ENCODE measurements at regions not wholly inside any gene's neighbourhood (a gene's known extent, or its start where the extent isn't known, plus 50 kb on each side); places are given as distances from the start of the nearest gene placed in this dataset.

GRCh38 chr2:12033494-12033893, 287.1 kb downstream of the LPIN1 start:
- DNase-seq (ENCODE audit: low read depth in 1 of 2, low spot score in 1 of 2), result no peak
- no peak for TF ChIP-seq JUND (IDR thresholded peaks at IDR 0.05; ENCODE audit: low read depth)
- in situ Hi-C loops (cut with HindIII; ENCODE audit: low pct_unique_long_range_greater_than_20kb, low sequenced_read_pairs), result no loop called here

- no peak for DNase-seq (ENCODE audit: low read depth in 1 of 2, low spot score in 1 of 2)
- in situ Hi-C loops (cut with HindIII; ENCODE audit: low pct_unique_long_range_greater_than_20kb, low sequenced_read_pairs), result no loop called here
Measured at GRCh38 chr2:12034382-12034781, 287.9 kb downstream of the LPIN1 start.

GRCh38 chr2:12035029-12035720, 288.7 kb downstream of the LPIN1 start:
- in situ Hi-C loops (cut with HindIII; ENCODE audit: low pct_unique_long_range_greater_than_20kb, low sequenced_read_pairs), result no loop called here
- DNase-seq (ENCODE audit: low read depth in 1 of 2, low spot score in 1 of 2), result no peak
- no peak for TF ChIP-seq JUND (IDR thresholded peaks at IDR 0.05; ENCODE audit: low read depth)

More at GRCh38 chr2:12034382-12034781, 287.9 kb downstream of the LPIN1 start:
- no peak for TF ChIP-seq JUND (IDR thresholded peaks at IDR 0.05; ENCODE audit: low read depth)

GRCh38 chr2:12035956-12036639, 289.7 kb downstream of the LPIN1 start:
- in situ Hi-C loops (cut with HindIII; ENCODE audit: low pct_unique_long_range_greater_than_20kb, low sequenced_read_pairs), result no loop called here
- no peak for DNase-seq (ENCODE audit: low read depth in 1 of 2, low spot score in 1 of 2)

GRCh38 chr2:12036640-12036983, 290.2 kb downstream of the LPIN1 start:
- no peak for TF ChIP-seq JUND (IDR thresholded peaks at IDR 0.05; ENCODE audit: low read depth)
- in situ Hi-C loops (cut with HindIII; ENCODE audit: low pct_unique_long_range_greater_than_20kb, low sequenced_read_pairs), result no loop called here
- no peak for DNase-seq (ENCODE audit: low read depth in 1 of 2, low spot score in 1 of 2)

More at GRCh38 chr2:12035956-12036639, 289.7 kb downstream of the LPIN1 start:
- TF ChIP-seq JUND (IDR thresholded peaks at IDR 0.05; ENCODE audit: low read depth), result no peak

GRCh38 chr2:12037301-12037700, 290.9 kb downstream of the LPIN1 start:
- TF ChIP-seq JUND (IDR thresholded peaks at IDR 0.05; ENCODE audit: low read depth), result no peak
- in situ Hi-C loops (cut with HindIII; ENCODE audit: low pct_unique_long_range_greater_than_20kb, low sequenced_read_pairs), result no loop called here
- no peak for DNase-seq (ENCODE audit: low read depth in 1 of 2, low spot score in 1 of 2)

GRCh38 chr2:12041236-12041635, 294.8 kb downstream of the LPIN1 start:
- DNase-seq (ENCODE audit: low read depth in 1 of 2, low spot score in 1 of 2), result no peak
- in situ Hi-C loops (cut with HindIII; ENCODE audit: low pct_unique_long_range_greater_than_20kb, low sequenced_read_pairs), result no loop called here
- TF ChIP-seq JUND (IDR thresholded peaks at IDR 0.05; ENCODE audit: low read depth), result no peak

- in situ Hi-C loops (cut with HindIII; ENCODE audit: low pct_unique_long_range_greater_than_20kb, low sequenced_read_pairs), result no loop called here
- no peak for TF ChIP-seq JUND (IDR thresholded peaks at IDR 0.05; ENCODE audit: low read depth)
- no peak for DNase-seq (ENCODE audit: low read depth in 1 of 2, low spot score in 1 of 2)
Measured at GRCh38 chr2:12043131-12043530, 296.7 kb downstream of the LPIN1 start.

GRCh38 chr2:12044857-12045256, 298.4 kb downstream of the LPIN1 start:
- no peak for TF ChIP-seq JUND (IDR thresholded peaks at IDR 0.05; ENCODE audit: low read depth)
- in situ Hi-C loops (cut with HindIII; ENCODE audit: low pct_unique_long_range_greater_than_20kb, low sequenced_read_pairs), result no loop called here
- DNase-seq (ENCODE audit: low read depth in 1 of 2, low spot score in 1 of 2), result no peak

- DNase-seq (ENCODE audit: low read depth in 1 of 2, low spot score in 1 of 2), result no peak
- in situ Hi-C loops (cut with HindIII; ENCODE audit: low pct_unique_long_range_greater_than_20kb, low sequenced_read_pairs), result no loop called here
- TF ChIP-seq JUND (IDR thresholded peaks at IDR 0.05; ENCODE audit: low read depth), result no peak
Measured at GRCh38 chr2:12045864-12046291, 299.4 kb downstream of the LPIN1 start.

GRCh38 chr2:12046641-12047040, 300.2 kb downstream of the LPIN1 start:
- DNase-seq (ENCODE audit: low read depth in 1 of 2, low spot score in 1 of 2), result no peak
- in situ Hi-C loops (cut with HindIII; ENCODE audit: low pct_unique_long_range_greater_than_20kb, low sequenced_read_pairs), result no loop called here
- TF ChIP-seq JUND (IDR thresholded peaks at IDR 0.05; ENCODE audit: low read depth), result no peak

- in situ Hi-C loops (cut with HindIII; ENCODE audit: low pct_unique_long_range_greater_than_20kb, low sequenced_read_pairs), result no loop called here
- no peak for DNase-seq (ENCODE audit: low read depth in 1 of 2, low spot score in 1 of 2)
- TF ChIP-seq JUND (IDR thresholded peaks at IDR 0.05; ENCODE audit: low read depth), result no peak
Measured at GRCh38 chr2:12047761-12048160, 301.3 kb downstream of the LPIN1 start.

GRCh38 chr2:12048550-12048949, 302.1 kb downstream of the LPIN1 start:
- in situ Hi-C loops (cut with HindIII; ENCODE audit: low pct_unique_long_range_greater_than_20kb, low sequenced_read_pairs), result no loop called here
- no peak for TF ChIP-seq JUND (IDR thresholded peaks at IDR 0.05; ENCODE audit: low read depth)
- DNase-seq (ENCODE audit: low read depth in 1 of 2, low spot score in 1 of 2), result no peak
